ENCODE measurements at regions not wholly inside any gene's neighbourhood (a gene's known extent, or its start where the extent isn't known, plus 50 kb on each side); places are given as distances from the start of the nearest gene placed in this dataset.

GRCh38 chr19:13556552-13556951, 50.3 kb upstream of the CACNA1A start:
- H3K4me2 ChIP-seq: no peak overlapping the region
- no peaks in the 10 kb centered on the region for H3K79me2 ChIP-seq (replicated peaks; ENCODE audit: insufficient read depth)
- no peaks in the 10 kb centered on the region for H3F3A ChIP-seq (replicated peaks; ENCODE audit: low read depth)
- DNase-seq (ENCODE audit: low spot score): no peak
- H3K27ac ChIP-seq (ENCODE audit: low read depth): no peak overlapping the region
- H2AFZ ChIP-seq: no peak overlapping the region
- Mint-ChIP-seq H3K27ac (no peak overlapping the region), H3K9me3 (no peaks in the 10 kb centered on the region; the same call in 2 of the 3 replicates), H3K36me3 (ENCODE audit: low read depth) (no peaks in the 10 kb centered on the region), H3K4me3 (no peak overlapping the region), H3K27me3 (ENCODE audit: insufficient read depth, low read depth, poor library complexity) (peaks cover 6% of the 10 kb centered on the region), H3K4me1 (no peaks in the 10 kb centered on the region)
- no peaks in the 10 kb centered on the region for H3K4me1 ChIP-seq (ENCODE audit: insufficient read depth)
- H4K20me1 ChIP-seq (replicated peaks; ENCODE audit: insufficient read depth): no peaks in the 10 kb centered on the region
- no peaks in the 10 kb centered on the region for H3K27me3 ChIP-seq (ENCODE audit: insufficient read depth)
- no peaks in the 10 kb centered on the region for H3K9me2 ChIP-seq (ENCODE audit: insufficient read depth)
- no peak for ATAC-seq
- TF ChIP-seq ZNF462 (CRISPR knock-in tag; IDR thresholded peaks at IDR 0.05) (no peak), JUNB (IDR thresholded peaks at IDR 0.05; ENCODE audit: unreplicated experiment) (no peak), REST (IDR thresholded peaks at IDR 0.05; ENCODE audit: unreplicated experiment) (no peak), EZH2phosphoT487 (IDR thresholded peaks at IDR 0.05; ENCODE audit: unreplicated experiment) (no peak), CTCF (conservative IDR thresholded peaks at IDR 0.05; ENCODE audit: low read depth in 2 of 2) (no peak), CREB1 (CRISPR knock-in tag; IDR thresholded peaks at IDR 0.05; ENCODE audit: low read depth) (no peak), NANOG (IDR thresholded peaks at IDR 0.05; ENCODE audit: borderline replicate concordance) (no peak)
- H3K4me3 ChIP-seq: no peak overlapping the region
- H3K36me3 ChIP-seq (ENCODE audit: insufficient read depth): no peaks in the 10 kb centered on the region

All from GM23338 (cell line).